T-helper 2 cell (primary cell): ENCODE measurements at regions not wholly inside any gene's neighbourhood (a gene's known extent, or its start where the extent isn't known, plus 50 kb on each side); places are given as distances from the start of the nearest gene placed in this dataset.

Source experiments
- DNase-seq, 5 experiments: peaks; one replicate each; pipeline versions ENCODE4 v3.0.0 to v3.0.0-alpha.2; 2012 to 2022

DNA sequence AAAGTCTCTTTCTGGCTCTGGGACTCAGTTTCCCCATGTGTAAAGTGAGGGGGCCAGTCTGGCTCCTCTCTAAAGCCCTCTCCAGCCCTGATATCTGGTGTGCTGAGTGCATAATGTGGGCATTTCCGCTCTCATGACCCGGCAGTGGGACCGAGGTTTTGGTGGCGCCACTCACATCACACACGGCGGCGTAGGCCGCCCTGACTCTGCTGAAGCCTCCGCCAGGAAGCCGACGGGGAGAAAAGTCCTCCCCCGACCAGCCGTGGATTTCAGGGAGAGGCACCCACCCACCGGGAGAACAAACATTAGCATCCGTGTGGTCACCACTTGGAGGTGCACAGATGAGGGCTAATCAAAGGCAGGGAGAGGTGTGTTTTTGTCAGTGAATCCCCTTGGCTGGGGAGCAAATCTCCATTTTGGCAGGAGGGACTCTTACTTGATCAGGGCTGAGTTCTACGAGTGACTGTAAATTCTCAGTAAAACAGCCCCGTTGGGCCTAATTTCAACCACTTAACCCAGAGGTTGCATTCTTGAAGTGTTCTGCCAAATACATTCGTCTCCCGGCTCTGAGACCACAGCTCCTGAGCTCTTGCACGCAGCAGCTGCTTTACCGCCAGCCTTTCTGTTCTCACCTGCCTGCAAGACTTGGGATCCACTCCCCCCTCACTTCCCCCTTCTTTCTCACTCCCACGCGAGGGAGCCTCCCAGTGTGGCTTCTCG lies 118.2 kb downstream of the FOXD2 start:
- no peak for DNase-seq

DNA sequence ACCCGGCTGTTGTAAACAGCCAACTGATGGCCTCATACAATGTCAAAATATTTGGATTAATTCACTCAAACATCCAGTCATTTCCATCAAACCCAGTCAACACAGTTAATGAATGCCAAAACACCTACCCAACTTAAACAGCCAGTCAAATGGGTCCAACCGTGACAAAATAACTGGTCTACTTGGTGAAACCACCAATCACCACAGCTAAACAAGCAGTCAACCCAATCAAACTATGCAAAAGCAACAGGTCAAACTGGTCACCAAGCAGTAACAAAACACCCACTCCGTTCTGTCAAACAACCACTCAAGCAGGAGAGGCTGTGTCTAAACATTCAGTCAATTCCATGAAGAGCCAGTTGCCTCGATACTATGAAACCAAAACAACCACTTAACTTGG lies 119.2 kb downstream of the FOXD2 start:
- no peak for DNase-seq

DNA sequence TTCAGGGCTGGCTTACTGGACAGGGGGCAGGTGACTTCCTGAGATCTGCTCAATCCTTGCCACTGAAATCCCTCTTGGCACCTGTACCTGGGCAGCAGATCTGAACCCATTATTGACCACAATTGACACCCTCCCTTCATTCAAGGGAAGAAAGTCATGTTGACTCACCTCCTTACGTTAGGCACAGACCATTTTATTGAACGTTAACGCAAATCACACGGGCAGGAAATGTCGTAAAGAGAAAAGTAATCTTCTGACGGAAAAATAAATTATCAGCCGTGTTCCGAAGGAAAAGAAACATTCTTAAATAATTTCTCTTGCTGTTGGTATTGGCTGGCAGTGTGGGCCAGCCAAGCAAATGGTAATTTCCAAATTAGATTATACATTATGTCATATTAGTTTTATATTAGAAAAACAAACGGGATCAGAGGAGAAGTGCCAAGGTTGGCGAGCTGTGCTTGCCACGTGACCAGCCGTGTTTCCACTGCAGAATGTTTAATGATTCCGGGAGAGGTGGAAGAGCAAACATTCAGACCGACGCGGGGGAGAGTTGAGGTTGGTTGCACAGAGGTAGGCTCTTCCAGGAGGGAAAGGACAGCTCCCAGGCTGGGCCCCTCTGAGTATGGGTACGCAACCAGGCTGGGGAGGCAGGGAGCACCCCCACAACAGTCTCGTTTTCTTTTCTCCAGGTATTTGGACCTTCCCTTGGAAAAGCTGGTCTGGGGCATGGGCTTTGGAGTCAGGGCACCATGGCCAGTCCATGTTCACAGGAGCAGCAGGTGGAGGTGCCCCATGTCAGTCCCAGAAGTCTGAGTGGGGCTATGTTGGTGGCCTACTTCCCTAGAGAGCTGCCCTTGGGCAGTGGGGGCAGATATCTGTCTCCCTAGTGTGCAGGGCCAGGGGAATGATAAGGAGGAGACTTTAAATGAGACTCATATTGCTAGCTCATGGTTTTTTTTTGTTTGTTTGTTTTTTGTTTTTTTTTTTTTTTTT lies 121.1 kb downstream of the FOXD2 start:
- DNase-seq: no peak

DNA sequence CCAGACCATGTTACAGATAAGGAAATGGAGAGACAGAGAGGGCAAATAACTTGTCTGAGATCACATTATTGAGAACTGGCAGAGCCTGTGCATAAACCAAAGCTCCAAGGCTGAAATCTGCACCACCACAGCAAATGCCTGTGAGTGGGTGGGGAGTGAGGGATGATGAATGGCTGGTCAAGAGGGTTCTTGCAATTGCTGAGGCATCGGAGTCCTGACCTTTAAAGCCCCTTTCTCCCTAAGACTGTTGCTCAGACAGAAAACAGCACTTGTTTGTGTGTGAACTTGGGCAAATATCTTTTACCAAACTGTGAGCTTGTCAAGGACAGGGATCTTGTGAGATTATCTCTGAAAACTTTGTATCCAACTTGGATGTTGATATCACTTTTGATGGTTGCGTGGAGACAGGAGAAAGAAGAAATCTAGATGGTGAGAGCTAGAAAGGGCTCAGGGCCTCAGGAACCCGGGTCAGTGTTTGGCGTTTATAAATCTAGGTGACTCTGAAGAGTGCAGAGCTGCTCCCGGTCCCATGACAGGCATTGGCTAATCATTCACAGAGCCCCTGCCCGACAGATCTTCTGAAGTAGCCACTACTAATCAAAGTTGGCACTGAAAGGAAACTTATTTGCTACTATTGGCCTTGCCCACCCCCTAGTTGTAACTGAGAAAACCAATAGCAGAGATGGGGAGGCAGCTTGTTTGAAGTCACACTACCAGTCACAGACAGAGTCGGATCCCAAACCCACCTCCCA lies 122.3 kb downstream of the FOXD2 start:
- DNase-seq: no peak

DNA sequence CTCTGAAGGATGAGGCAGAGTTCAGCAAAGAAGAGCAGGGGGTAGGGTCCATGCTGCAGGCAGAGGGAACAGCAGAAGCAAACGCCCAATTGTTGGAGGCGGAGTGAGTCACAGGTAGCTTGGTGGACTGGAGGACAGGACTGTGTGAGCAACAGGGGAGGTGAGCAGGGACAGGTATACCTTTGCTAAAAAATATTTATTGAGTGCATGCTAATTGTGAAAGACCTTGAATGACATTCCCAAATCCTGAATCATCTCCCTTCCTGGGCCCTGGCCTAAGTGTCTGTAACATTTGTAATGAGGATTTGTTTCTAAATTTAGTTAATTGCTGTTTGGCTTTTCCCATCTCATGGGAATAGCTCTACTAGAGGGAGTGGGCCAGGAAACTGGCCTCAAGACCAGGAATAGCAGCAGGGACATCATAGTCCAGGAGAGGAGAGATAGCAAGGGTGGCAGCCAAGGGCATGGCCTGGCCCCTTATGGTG lies 123.7 kb downstream of the FOXD2 start:
- no peak for DNase-seq

DNA sequence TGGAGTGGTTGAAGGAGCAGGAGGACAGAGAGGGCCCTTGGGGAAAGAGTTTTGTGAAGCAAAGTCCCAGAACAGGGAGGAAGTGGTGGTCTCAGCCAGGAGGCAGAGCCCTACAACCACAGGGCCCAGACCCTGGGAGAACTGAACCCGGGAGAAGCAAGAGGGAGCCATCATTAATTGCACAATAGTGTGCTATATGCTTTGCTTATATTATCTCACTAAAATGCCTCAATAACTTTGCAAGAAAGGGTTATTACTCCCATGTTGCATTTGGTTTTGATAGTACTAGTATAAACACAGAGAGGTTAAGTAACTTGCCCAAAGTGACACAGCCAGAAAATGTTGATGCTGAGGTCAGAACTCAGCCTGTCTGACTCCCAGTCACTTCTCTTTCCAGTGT lies 124.3 kb downstream of the FOXD2 start:
- no peak for DNase-seq

DNA sequence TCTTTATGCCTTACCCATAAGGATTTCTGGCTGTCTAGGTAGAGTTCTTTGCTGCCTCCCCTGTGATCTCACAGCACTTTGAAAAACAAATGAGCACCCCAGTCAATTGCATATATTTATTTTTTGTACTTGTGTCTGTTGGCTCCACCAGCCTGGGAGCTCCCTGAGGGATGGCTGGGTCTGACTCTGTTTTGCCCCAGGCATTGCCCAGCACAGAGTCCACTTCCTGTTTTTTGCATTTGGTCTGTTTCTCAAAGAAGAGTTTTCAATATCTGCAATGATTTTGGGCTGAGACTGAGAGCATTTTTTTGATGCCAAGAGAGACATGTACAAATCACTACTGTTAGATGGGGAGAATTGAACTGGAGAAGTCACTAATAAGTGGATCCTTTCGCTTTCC lies 125.0 kb downstream of the FOXD2 start:
- no peak for DNase-seq

DNA sequence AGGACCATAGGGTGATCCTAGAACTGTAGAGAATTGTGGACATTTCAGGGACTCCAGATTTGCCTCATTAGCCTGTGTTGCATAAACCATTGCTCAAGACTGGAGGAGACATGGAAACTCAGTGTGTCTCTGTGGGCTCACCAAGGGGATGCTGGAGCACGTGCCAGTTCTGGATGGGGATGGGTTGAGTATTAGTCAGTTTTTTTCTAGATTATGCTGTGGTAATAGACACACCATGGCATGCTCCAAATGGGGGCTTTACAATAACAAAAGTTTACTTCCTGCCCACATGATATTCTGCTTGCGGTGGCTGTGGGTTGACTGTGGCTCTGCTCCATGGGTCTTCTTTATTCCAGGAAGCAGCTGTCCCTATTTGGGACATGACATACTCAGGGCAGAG lies 125.4 kb downstream of the FOXD2 start:
- DNase-seq: peak in 1 of 5 experiments; percentile 4

DNA sequence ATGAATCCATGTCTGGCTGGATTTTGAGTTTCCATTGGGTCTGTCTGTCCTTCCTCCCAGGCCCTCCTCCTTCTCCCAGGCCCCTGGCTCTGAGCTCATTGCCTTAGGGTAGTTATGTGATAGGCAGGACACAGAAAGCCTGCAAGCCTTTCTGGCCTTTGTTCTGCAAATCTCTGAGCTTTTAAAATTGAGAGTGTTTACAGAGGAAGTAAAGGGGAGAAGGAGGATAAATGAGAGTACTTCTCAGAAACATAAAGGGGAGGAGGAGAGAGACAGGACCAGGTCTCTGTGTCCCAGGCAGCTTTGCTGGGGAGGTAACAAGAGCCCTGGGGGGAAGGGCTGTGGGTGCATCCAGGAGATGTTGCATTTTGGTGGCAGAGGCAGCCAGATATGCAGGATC lies 126.7 kb downstream of the FOXD2 start:
- no peak for DNase-seq

DNA sequence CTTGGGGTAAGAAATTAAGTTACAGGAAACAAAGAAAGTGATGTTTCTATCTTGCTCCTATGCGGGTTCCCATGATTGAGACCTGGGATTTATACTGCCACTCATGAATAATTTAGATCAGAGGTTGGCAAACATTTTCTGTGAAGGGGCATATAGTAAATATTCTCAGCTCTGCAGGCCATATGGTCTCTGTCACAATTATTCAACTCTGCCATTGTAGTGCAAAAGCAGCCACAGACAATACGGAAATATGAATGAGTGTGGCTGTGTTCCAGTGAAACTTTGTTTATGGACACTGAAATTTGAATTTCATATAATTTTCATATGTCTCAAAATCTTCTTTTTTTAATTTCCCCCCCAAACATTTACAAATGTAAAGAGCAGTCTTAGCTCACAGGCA lies 127.2 kb downstream of the FOXD2 start:
- no peak for DNase-seq

DNA sequence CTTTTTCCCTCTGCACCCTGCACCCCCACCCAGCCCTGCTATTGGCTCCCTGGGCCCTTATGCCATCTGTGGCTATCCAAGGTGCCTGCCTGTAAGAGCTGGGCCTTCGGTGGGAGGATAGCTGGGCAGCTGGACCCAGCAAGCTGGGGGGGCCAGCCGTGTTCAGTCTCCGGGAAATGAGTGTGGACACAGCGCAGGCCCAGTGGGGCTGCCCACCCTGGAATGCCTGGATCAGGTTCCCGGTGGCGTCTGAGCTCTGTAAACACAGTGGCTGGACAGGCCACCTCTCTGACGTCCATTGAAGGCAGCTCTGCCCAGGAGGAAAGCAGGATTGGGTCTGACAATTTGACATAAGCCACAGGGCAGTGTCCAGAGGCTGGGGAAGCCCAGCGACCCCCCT lies 127.8 kb downstream of the FOXD2 start:
- no peak for DNase-seq

DNA sequence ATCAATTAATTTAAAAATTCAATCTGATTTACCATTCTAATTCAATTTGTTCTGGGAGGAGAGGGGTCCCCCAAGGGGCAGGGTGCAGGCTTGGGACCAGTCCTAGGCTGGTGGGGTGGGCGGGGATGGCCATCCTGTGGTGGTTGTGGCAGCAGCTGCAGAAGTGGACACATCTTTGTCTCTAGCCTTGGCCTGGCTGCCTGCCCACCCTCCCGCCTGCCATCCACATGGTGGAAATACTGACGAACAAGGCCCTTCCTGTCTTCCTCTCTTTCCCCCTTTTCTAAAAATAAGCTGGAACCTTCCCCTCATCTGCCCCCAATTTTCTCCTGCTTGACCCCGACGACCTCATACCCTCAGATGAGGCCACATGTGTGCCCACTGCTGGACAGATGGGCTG lies 130.9 kb downstream of the FOXD2 start:
- DNase-seq: no peak

DNA sequence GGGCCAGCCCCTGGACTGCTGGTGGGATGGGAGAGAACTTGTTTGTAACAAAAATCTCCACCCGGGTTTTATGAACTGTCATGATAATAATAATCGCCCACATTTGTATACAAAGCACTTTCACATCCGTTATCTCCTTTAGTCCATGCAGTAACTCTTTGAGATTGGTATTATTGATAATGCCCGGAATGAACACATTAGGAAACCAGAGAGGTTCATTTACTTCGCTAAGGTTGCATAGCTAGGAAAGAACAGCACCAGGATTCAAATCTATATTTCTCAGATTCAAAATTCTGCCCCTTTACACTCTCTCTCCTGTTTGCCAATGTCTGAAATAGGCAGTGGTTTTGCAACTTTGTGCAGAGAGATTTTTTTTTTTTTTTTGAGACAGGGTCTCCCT lies 131.4 kb downstream of the FOXD2 start:
- DNase-seq: no peak

DNA sequence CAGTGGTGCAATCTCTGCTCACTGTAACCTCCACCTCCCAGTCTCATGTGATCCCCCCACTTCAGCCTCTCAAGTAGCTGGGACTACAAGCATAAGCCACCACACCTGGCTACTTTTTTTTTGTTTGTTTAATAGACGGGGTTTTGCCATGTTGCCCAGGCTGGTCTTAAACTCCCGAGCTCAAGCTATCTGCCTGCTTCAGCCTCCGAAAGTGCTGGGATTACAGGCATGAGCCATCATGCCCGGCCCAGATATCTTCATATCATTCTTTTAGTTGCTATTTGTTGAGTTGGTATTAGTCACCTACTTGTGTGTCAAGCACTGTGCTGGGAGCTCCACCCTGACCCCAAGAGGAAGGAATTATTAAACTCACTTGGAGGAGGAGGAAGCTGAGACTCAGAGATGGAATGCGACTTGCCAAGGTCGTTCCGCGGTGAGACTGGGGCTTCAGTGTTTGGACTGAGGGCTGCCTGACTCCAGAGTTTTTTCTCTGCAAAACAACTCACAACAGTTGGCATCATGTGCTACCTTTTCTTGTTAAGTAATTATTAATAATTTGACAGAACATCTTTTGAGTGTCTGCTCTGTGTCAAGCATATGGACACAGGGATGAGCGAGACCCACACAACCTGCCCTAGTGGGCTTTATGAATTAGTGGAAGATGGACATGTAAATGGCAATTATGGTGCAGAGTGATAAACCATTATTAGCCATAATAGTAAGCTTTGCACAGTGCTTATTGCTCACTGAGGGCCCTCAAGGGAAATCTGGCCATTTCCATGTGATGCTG lies 132.0 kb downstream of the FOXD2 start:
- DNase-seq: no peak

DNA sequence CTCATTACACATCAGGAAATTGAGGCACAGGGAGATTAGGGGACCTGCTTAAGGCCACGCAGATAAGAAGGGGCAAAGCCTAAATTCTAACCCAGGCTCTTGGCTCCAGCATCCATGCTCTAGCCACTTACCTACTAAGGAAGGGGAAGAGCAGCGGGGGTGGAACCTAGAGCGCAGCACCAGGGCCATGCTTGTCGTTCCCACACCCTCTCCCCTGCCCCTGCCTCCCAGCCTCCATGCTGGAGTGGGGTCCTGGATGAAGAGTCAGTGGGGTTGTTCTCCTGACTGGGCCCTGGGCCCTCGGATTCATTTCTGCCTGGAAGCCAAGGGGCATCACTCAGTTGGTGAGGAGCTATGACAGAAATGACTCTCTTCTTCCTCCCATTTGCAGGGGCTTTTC lies 133.3 kb downstream of the FOXD2 start:
- no peak for DNase-seq

DNA sequence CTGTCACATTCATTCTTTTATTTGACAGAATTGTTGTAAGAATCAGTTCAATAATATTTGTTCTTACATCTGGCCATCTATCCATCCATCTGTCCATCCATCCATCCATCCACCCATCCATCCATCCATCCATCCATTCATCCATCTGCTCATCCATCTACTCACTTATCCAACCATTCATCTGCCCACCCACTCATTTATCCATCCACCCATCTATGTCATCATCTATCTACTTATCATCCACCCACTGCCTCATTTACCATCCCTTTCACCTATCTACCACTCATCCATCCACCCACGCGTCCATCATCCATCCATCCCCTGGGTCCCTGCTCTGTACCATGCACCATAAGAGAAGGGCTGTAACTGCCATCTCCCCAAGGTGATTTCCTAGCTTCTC lies 134.1 kb downstream of the FOXD2 start:
- no peak for DNase-seq

DNA sequence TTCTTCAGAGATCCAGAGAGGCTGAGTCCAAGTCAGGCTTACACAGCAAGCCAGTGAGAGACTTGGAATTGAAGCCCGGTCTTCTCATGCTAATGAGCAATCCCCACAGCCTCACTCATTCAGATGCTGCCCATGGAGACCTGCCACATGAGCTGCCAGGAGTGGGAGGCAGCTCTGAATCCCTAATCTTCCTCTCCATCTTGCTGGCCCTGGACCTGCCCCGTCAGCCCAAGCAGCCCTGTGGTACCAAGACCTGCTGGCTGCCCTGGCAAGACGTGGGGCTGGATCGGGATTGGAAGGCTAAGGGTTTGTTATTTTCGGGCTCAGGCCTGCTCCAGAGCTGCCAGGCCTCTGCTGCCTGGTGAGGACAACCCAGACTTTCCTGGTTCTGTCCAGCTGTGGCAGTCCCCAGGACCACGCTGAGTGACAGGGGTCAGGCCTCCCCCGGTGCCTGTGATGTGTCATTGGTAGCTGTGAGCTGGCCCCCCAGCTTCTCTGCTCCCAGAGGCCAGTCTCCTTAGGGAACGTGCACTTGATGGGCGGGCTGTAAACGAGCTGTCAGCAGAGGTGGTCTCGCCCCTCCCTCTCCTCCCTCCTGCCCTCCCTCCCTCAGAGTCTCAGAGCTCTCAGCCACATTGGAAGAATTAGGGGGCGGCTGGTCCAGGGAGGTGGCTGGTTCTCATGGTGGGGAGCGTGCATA lies 135.0 kb downstream of the FOXD2 start:
- DNase-seq: no peak

DNA sequence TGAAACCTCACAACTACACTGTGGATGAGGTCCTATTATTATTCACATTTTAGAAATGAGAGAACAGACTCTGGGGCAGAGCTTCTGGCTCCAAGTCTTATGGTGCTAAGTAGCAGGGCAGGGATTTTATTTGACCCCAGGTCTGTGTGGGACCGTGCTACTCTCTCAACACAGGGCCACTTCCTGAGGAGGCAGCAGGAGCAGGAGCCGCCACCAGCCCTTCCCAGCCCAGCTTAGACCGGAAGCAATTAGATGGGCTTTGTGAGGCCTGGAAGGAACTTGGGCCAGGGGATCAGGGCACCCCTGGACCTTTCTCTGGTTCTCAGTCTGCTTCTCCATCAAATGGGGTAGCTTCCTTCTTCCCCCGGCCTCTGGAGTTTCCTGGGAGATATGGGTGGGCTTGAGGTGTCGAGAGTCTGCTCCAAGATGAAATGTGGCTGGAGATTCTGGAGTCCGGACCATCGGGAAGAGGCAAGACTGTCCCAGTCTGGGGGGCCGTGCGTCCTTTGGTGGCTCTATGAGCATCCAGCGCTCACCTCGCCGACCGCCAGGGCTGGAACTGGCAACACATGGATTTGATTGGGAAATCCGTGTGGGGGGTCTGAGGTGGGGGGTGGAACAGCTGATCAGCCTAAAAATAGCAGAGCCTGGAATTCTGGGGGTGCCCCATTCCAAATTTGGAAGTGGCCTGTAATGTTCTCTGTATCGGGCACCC lies 136.8 kb downstream of the FOXD2 start:
- DNase-seq: no peak

DNA sequence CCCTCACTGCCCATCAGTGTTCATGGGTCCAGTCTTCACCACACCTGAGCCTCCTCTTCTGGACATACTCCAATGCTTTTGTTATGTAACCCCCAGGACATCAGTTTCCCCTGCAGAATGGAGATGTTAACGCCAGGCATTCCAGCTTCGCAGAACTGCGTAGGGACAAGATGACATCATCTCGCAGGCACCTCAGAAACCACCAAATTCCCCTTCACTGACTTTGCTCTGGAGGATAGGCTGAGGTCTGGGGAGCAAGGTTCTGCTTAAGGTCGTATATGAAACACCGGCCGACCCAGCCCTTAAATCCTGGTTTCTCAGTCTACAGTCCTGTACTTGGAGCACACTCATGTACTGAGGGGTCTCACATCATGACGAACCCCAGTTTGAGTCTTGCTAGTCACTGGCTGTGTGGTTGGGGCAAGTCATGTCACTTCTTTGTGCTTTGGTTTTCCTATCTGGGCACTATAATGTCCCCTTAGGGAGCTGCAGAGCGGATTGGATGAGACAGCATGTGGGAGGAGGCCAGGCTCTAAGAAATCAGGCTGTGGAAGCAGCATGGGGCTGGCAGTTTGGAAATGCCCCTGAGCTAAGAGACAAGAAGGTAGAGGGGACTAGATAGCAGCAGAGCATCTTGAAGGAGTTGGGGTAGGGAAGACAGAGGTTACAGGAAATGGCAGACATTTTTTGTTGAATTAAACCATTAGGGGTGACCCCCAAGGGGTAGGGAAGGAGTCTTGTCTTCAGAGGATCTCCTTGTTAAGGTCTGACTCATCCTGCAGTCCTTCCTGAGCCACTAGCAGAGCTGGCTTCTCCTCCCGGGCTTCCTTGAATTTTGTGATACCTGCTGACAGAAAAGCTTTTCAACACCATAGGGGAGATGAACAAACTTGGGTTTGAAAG lies 138.3 kb downstream of the FOXD2 start:
- no peak for DNase-seq

DNA sequence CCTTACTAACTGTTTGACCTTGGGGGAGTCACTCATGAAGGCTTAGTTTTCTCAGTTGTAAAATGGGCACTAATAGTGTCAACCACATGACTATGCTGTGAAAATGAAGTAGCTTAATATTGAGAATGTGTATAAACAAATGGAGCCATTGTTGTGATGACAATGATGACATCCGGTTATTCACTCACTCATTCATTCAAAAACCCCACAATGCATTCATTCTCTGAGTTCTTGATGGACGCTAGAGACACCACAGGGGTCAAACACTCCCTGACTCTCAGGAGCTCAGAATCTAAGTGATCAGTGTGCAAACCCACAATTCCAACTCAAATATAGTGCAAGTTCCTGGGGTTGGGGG lies 138.9 kb downstream of the FOXD2 start:
- DNase-seq: no peak
